ENCODE measurements at regions not wholly inside any gene's neighbourhood (a gene's known extent, or its start where the extent isn't known, plus 50 kb on each side); places are given as distances from the start of the nearest gene placed in this dataset.

DNA sequence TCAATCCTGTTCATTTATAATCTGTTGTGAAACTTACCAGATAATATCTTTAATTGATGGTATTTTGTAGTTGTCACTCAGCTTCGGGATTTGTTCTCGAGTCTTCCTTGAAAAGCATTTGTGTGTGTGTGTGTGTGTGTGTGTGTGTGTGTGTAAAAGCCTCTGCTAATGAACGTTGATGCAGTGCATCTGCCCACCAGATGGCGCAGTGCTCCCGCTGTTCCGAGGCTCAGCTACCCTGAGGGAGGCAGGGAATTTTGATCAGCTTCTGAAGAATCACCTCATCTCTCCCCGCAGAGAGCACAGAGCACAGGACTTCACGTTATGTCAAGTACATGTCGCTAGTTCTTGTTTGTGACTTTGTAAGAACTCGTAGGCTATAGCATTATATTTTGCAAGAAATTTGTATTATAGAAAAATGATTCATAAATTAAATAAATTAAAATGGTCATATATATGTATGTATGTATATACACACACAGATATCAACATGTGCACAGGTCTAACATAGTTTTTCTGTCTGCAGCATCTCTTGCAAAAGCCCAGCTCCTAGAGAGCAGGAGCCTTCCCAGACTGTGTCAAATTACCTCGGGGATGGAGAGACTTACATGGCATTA lies 316.7 kb upstream of the IGFBP7 start:
- TF ChIP-seq, protein P1, sequence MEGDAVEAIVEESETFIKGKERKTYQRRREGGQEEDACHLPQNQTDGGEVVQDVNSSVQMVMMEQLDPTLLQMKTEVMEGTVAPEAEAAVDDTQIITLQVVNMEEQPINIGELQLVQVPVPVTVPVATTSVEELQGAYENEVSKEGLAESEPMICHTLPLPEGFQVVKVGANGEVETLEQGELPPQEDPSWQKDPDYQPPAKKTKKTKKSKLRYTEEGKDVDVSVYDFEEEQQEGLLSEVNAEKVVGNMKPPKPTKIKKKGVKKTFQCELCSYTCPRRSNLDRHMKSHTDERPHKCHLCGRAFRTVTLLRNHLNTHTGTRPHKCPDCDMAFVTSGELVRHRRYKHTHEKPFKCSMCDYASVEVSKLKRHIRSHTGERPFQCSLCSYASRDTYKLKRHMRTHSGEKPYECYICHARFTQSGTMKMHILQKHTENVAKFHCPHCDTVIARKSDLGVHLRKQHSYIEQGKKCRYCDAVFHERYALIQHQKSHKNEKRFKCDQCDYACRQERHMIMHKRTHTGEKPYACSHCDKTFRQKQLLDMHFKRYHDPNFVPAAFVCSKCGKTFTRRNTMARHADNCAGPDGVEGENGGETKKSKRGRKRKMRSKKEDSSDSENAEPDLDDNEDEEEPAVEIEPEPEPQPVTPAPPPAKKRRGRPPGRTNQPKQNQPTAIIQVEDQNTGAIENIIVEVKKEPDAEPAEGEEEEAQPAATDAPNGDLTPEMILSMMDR (IDR thresholded peaks at IDR 0.05; ENCODE audit: low read depth, low read length, poor library complexity, severe bottlenecking), result peak; percentile 79
- no peak for TF ChIP-seq EZH2phosphoT487 (IDR thresholded peaks at IDR 0.05; ENCODE audit: borderline replicate concordance, low read length)

All from DOHH2 (cell line).